HCT116 (cell line): ENCODE measurements at regions not wholly inside any gene's neighbourhood (a gene's known extent, or its start where the extent isn't known, plus 50 kb on each side); places are given as distances from the start of the nearest gene placed in this dataset.

Source experiments
- ATAC-seq: fragments of 200-7000 bp; cut with Tn5 transposase; 2 replicates; pipeline ENCODE4 v1.9.1; 2020; ENCODE audit warnings: mild to moderate bottlenecking, moderate library complexity
- BruUV-seq: library from RNA; stranded (reverse); fragments of 400-500 nt; replicated peaks from 2 replicates; lab custom pipeline; 2021; lab: Mats Ljungman, UMichigan
- CTCF ChIA-PET: fragments of 300-600 bp; sonication (Branson Sonifier 250); formaldehyde crosslinking; loops from one replicate; lab custom pipeline; 2021; ENCODE audit warnings: antibody characterized with exemption; lab: Charles Lee
- POLR2A ChIA-PET: fragments of 300-600, 350-600 bp; sonication (Branson Sonifier 250); formaldehyde crosslinking; loops from one replicate; lab custom pipeline; 2021; ENCODE audit warnings: antibody characterized with exemption; lab: Charles Lee
- RAD21 ChIA-PET, 2 experiments: fragments of 300-600 bp; sonication (Branson Sonifier 250); formaldehyde crosslinking; loops; one replicate each; lab custom pipeline; 2023; ENCODE audit warnings: low total read pairs in 2 of 2; ENCODE audit not compliant: uncharacterized antibody in 2 of 2, unreplicated experiment in 2 of 2, low non-redundant PET in 1 of 2; lab: Charles Lee
- DNase-seq: peaks from one replicate; pipeline ENCODE4 v3.0.0-alpha.2; 2010; ENCODE audit warnings: low read depth, low spot score
- H2AFZ ChIP-seq: fragments of 200-600 bp; shearing (Covaris generic), sonication (generic); 2 replicates; pipeline ENCODE4 v1.6.1; 2017; ENCODE audit warnings: low read depth, mixed run types, mixed read lengths, antibody characterized with exemption, low read length; ENCODE audit not compliant: poor library complexity, severe bottlenecking
- H3K27ac ChIP-seq: 2 replicates; pipeline ENCODE4 v1.5.1; 2012; ENCODE audit warnings: low read depth, low read length
- H3K27me3 ChIP-seq: fragments of 200-600 bp; sonication (generic); 2 replicates; pipeline ENCODE4 v1.6.1; 2016; ENCODE audit warnings: mixed run types, low read length, mixed read lengths; ENCODE audit not compliant: insufficient read depth
- H3K36me3 ChIP-seq, 2 experiments: fragments of 200-500 bp in 1 of 2; fragments of 200-600 bp in 1 of 2; sonication (Bioruptor generic) in 1 of 2; sonication (generic) in 1 of 2; 2 replicates each; pipeline versions ENCODE4 v1.5.1 to v1.6.1; 2014 to 2016; ENCODE audit warnings: low read length in 2 of 2, inconsistent platforms in 1 of 2, mixed read lengths in 1 of 2, mixed run types in 1 of 2; ENCODE audit not compliant: insufficient read depth in 2 of 2, control insufficient read depth in 1 of 2
- H3K4me1 ChIP-seq, 2 experiments: fragments of 200-600 bp in 1 of 2; sonication (generic) in 1 of 2; 2 replicates each; pipeline versions ENCODE4 v1.5.1 to v1.6.1; 2012 to 2017; ENCODE audit warnings: low read length in 2 of 2, inconsistent platforms in 1 of 2, mild to moderate bottlenecking in 1 of 2, mixed read lengths in 1 of 2, mixed run types in 1 of 2, moderate library complexity in 1 of 2; ENCODE audit not compliant: insufficient read depth in 2 of 2, control insufficient read depth in 1 of 2
- H3K4me2 ChIP-seq: fragments of 200-600 bp; sonication (generic); 2 replicates; pipeline ENCODE4 v1.6.1; 2017; ENCODE audit warnings: mixed run types, low read length, mixed read lengths
- H3K4me3 ChIP-seq, 2 experiments: fragments of 200-600 bp in 1 of 2; sonication (generic) in 1 of 2; replicated peaks in 1 of 2; 2 replicates each; pipeline ENCODE4 v1.5.1; 2011 to 2016; ENCODE audit warnings: low read length in 2 of 2, control low read depth in 1 of 2, low read depth in 1 of 2, mild to moderate bottlenecking in 1 of 2, mixed read lengths in 1 of 2, mixed run types in 1 of 2
- H3K79me2 ChIP-seq: fragments of 200-600 bp; sonication (generic); 2 replicates; pipeline ENCODE4 v1.6.1; 2017; ENCODE audit warnings: mild to moderate bottlenecking, mixed run types, low read length, moderate library complexity, mixed read lengths; ENCODE audit not compliant: insufficient read depth
- H3K9ac ChIP-seq: fragments of 200-600 bp; sonication (generic); 2 replicates; pipeline ENCODE4 v1.6.1; 2016; ENCODE audit warnings: low read length, mixed read lengths
- H3K9me2 ChIP-seq: fragments of 200-600 bp; sonication (generic), shearing (Covaris generic); 2 replicates; pipeline ENCODE4 v1.6.1; 2017; ENCODE audit warnings: mixed run types, mild to moderate bottlenecking, moderate library complexity; ENCODE audit not compliant: insufficient read depth
- H3K9me3 ChIP-seq, 2 experiments: fragments of 200-500 bp in 1 of 2; fragments of 200-600 bp in 1 of 2; sonication (Bioruptor generic) in 1 of 2; sonication (generic) in 1 of 2; 2 replicates each; pipeline ENCODE4 v1.6.1; 2014 to 2017; ENCODE audit warnings: low read length in 2 of 2, mixed read lengths in 2 of 2, inconsistent platforms in 1 of 2, low read depth in 1 of 2, mild to moderate bottlenecking in 1 of 2, mixed run types in 1 of 2, moderate library complexity in 1 of 2; ENCODE audit not compliant: control insufficient read depth in 1 of 2, insufficient read depth in 1 of 2
- H4K20me1 ChIP-seq: fragments of 200-600 bp; sonication (generic), shearing (Covaris generic); 2 replicates; pipeline ENCODE4 v1.6.1; 2017; ENCODE audit warnings: mixed run types, mild to moderate bottlenecking, moderate library complexity; ENCODE audit not compliant: insufficient read depth
- ATF3 ChIP-seq: IDR thresholded peaks from 2 replicates; pipeline ENCODE4 v1.6.1; 2012
- CBX3 ChIP-seq: IDR thresholded peaks from 2 replicates; pipeline ENCODE4 v1.6.1; 2012; ENCODE audit warnings: low read depth
- CEBPB ChIP-seq: IDR thresholded peaks from 2 replicates; pipeline ENCODE4 v1.6.1; 2012; ENCODE audit warnings: low read depth
- EGR1 ChIP-seq: IDR thresholded peaks from 2 replicates; pipeline ENCODE4 v1.6.1; 2012; ENCODE audit warnings: low read depth
- ELF1 ChIP-seq: IDR thresholded peaks from 2 replicates; pipeline ENCODE4 v1.6.1; 2012; ENCODE audit warnings: low read depth, borderline replicate concordance
- EZH2phosphoT487 ChIP-seq: fragments of 200-600 bp; IDR thresholded peaks from 2 replicates; pipeline ENCODE4 v1.6.1; 2018; ENCODE audit warnings: antibody characterized with exemption, borderline replicate concordance
- FOSL1 ChIP-seq: IDR thresholded peaks from 2 replicates; pipeline ENCODE4 v1.6.1; 2012; ENCODE audit warnings: low read depth
- JUND ChIP-seq: IDR thresholded peaks from 2 replicates; pipeline ENCODE4 v1.6.1; 2012
- POLR2A ChIP-seq: IDR thresholded peaks from 2 replicates; pipeline ENCODE4 v1.7.0; 2011; ENCODE audit warnings: borderline replicate concordance; ENCODE audit not compliant: insufficient read depth, insufficient read length; ENCODE audit errors: extremely low read depth
- POLR2AphosphoS5 ChIP-seq: IDR thresholded peaks from 2 replicates; pipeline ENCODE4 v1.6.1; 2011; ENCODE audit warnings: mild to moderate bottlenecking, low read depth, low read length, moderate library complexity
- RAD21 ChIP-seq: IDR thresholded peaks from 2 replicates; pipeline ENCODE4 v1.6.1; 2012; ENCODE audit warnings: low read depth, mild to moderate bottlenecking
- REST ChIP-seq: IDR thresholded peaks from 2 replicates; pipeline ENCODE4 v1.6.1; 2012; ENCODE audit warnings: low read depth
- SP1 ChIP-seq: IDR thresholded peaks from 2 replicates; pipeline ENCODE4 v1.6.1; 2012; ENCODE audit warnings: low read depth
- SRF ChIP-seq: IDR thresholded peaks from 2 replicates; pipeline ENCODE4 v1.6.1; 2012; ENCODE audit warnings: low read depth
- TCF7L2 ChIP-seq: IDR thresholded peaks from 2 replicates; pipeline ENCODE4 v1.7.0; 2011; ENCODE audit warnings: borderline replicate concordance, inconsistent platforms; ENCODE audit not compliant: insufficient read depth, insufficient read length; ENCODE audit errors: extremely low read depth
- YY1 ChIP-seq: IDR thresholded peaks from 2 replicates; pipeline ENCODE4 v1.6.1; 2011; ENCODE audit warnings: low read length, low read depth, moderate library complexity, mild to moderate bottlenecking; ENCODE audit not compliant: insufficient replicate concordance; ENCODE audit errors: extremely low read depth
- ZBTB33 ChIP-seq: IDR thresholded peaks from 2 replicates; pipeline ENCODE4 v1.6.1; 2011; ENCODE audit warnings: mild to moderate bottlenecking, low read length, moderate library complexity; ENCODE audit not compliant: insufficient replicate concordance; ENCODE audit errors: extremely low read depth
- ZFX ChIP-seq: fragments of 450-650 bp; IDR thresholded peaks from 2 replicates; pipeline ENCODE4 v1.6.1; 2017
- ZNF274 ChIP-seq: fragments of 200-500 bp; sonication (Bioruptor generic); IDR thresholded peaks from 2 replicates; pipeline ENCODE4 v1.6.1; 2014; ENCODE audit warnings: mild to moderate bottlenecking, low read depth, low read length, inconsistent platforms
- intact Hi-C: fragments of 100-400 bp; cut with micrococcal nuclease; formaldehyde crosslinking; loops from 2 replicates; pipeline ENCODE4 v1.10.0; 2022
- TF ChIP-seq, protein P1 (sequence below), 3 experiments: fragments of 200-600 bp in 1 of 3; sonication (generic) in 1 of 3; IDR thresholded peaks in 2 of 3; conservative IDR thresholded peaks in 1 of 3; 2 replicates each; pipeline ENCODE4 v1.5.1; 2012 to 2017; ENCODE audit warnings: low read depth in 2 of 3, low read length in 2 of 3, antibody characterized with exemption in 1 of 3, borderline replicate concordance in 1 of 3, control low read depth in 1 of 3, mild to moderate bottlenecking in 1 of 3, mixed read lengths in 1 of 3, mixed run types in 1 of 3, moderate library complexity in 1 of 3; ENCODE audit not compliant: insufficient read depth in 1 of 3

GRCh38 chr12:54719691-54720090 lies 71.5 kb upstream of the DCD start:
- CTCF ChIA-PET: no interaction called here
- no peaks in the 10 kb centered on the region for H3K79me2 ChIP-seq
- H3K4me3 ChIP-seq: no peak overlapping the region
- no peak overlapping the region for H3K27ac ChIP-seq
- no peaks in the 10 kb centered on the region for H3K36me3 ChIP-seq
- no peak overlapping the region for H3K4me2 ChIP-seq
- no peaks in the 10 kb centered on the region for H3K9me2 ChIP-seq
- RAD21 ChIA-PET: no interaction called here
- no TSS peak for BruUV-seq
- POLR2A ChIA-PET: no interaction called here
- no peaks in the 10 kb centered on the region for H3K4me1 ChIP-seq
- DNase-seq (no peak), ATAC-seq (no peak)
- no peaks in the 10 kb centered on the region for H4K20me1 ChIP-seq
- no peak overlapping the region for H3K9ac ChIP-seq
- H2AFZ ChIP-seq: no peak overlapping the region
- H3K27me3 ChIP-seq: peaks cover 73% of the 10 kb centered on the region
- no peak for TF ChIP-seq SP1
- TF ChIP-seq ZBTB33: no peak
- no peak for TF ChIP-seq JUND
- no peak for TF ChIP-seq YY1
- TF ChIP-seq RAD21: no peak
- no peak for TF ChIP-seq ZFX
- no peak for TF ChIP-seq TCF7L2
- TF ChIP-seq CEBPB: no peak
- TF ChIP-seq ELF1: no peak
- no peak for TF ChIP-seq EZH2phosphoT487
- TF ChIP-seq, protein P1, sequence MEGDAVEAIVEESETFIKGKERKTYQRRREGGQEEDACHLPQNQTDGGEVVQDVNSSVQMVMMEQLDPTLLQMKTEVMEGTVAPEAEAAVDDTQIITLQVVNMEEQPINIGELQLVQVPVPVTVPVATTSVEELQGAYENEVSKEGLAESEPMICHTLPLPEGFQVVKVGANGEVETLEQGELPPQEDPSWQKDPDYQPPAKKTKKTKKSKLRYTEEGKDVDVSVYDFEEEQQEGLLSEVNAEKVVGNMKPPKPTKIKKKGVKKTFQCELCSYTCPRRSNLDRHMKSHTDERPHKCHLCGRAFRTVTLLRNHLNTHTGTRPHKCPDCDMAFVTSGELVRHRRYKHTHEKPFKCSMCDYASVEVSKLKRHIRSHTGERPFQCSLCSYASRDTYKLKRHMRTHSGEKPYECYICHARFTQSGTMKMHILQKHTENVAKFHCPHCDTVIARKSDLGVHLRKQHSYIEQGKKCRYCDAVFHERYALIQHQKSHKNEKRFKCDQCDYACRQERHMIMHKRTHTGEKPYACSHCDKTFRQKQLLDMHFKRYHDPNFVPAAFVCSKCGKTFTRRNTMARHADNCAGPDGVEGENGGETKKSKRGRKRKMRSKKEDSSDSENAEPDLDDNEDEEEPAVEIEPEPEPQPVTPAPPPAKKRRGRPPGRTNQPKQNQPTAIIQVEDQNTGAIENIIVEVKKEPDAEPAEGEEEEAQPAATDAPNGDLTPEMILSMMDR (IDR thresholded peaks at IDR 0.05 in 2 of 3, conservative IDR thresholded peaks at IDR 0.05 in 1 of 3; ENCODE audit: borderline replicate concordance in 1 of 3, insufficient read depth in 1 of 3, low read depth in 2 of 3, low read length in 2 of 3): no peak
- no peak for TF ChIP-seq ATF3
- TF ChIP-seq ZNF274: no peak
- no peak for TF ChIP-seq SRF
- no peak for TF ChIP-seq POLR2AphosphoS5
- TF ChIP-seq EGR1: no peak
- TF ChIP-seq POLR2A: no peak
- TF ChIP-seq REST: no peak
- no peak for TF ChIP-seq FOSL1
- TF ChIP-seq CBX3: no peak
- no peaks in the 10 kb centered on the region for H3K9me3 ChIP-seq
- intact Hi-C loops: no loop called here
